HTR-8/SVneo (cell line): ENCODE measurements at regions not wholly inside any gene's neighbourhood (a gene's known extent, or its start where the extent isn't known, plus 50 kb on each side); places are given as distances from the start of the nearest gene placed in this dataset.
A peak's percentile ranks its signal among the peaks of the same experiment; 100 is the strongest.
"Not testable (repeated sequence)": the region's sequence is repeated elsewhere in the genome, so short reads cannot be mapped to it uniquely, and the experiment has no call there.

Source experiments
- DNase-seq: peaks from one replicate; pipeline ENCODE4 v3.0.0; 2011; ENCODE audit warnings: low spot score, mixed read lengths; ENCODE audit not compliant: insufficient read length
- FAIRE-seq: peaks from 2 replicates; lab custom pipeline; 2011; peaks lifted over from hg19 to GRCh38; lab: Jason Lieb, UNC

- FAIRE-seq (no peak), DNase-seq (no peak)
Observed at GRCh38 chr5:67900514-67900913, 315.0 kb upstream of the PIK3R1 start.

GRCh38 chr5:67897980-67898379 is 317.6 kb upstream of the PIK3R1 start:
- no peak for DNase-seq
- FAIRE-seq, result no peak

GRCh38 chr5:67897431-67897830 is 318.1 kb upstream of the PIK3R1 start:
- FAIRE-seq (no peak), DNase-seq (no peak)

GRCh38 chr5:67896930-67897313 is 318.6 kb upstream of the PIK3R1 start:
- no peak for FAIRE-seq
- DNase-seq, result no peak

- FAIRE-seq, result no peak
Observed at GRCh38 chr5:67896311-67896929, 319.1 kb upstream of the PIK3R1 start.

GRCh38 chr5:67889870-67890269 is 325.7 kb upstream of the PIK3R1 start:
- FAIRE-seq, DNase-seq: not testable (repeated sequence)

More at GRCh38 chr5:67896311-67896929, 319.1 kb upstream of the PIK3R1 start:
- DNase-seq, result no peak

GRCh38 chr5:67887748-67888161 is 327.8 kb upstream of the PIK3R1 start:
- FAIRE-seq (no peak), DNase-seq (no peak)

GRCh38 chr5:67886761-67887160 is 328.8 kb upstream of the PIK3R1 start:
- FAIRE-seq (no peak), DNase-seq (no peak)

- FAIRE-seq, result no peak
- DNase-seq, result no peak
Observed at GRCh38 chr5:67880876-67881275, 334.7 kb upstream of the PIK3R1 start.

- no peak for FAIRE-seq
- no peak for DNase-seq
Observed at GRCh38 chr5:67880511-67880805, 335.1 kb upstream of the PIK3R1 start.

- no peak for DNase-seq
- no peak for FAIRE-seq
Observed at GRCh38 chr5:67879620-67880510, 335.7 kb upstream of the PIK3R1 start.

- DNase-seq (no peak), FAIRE-seq (no peak)
Observed at GRCh38 chr5:67878933-67879332, 336.6 kb upstream of the PIK3R1 start.

- no peak for DNase-seq
- FAIRE-seq, result no peak
Observed at GRCh38 chr5:67876371-67876770, 339.2 kb upstream of the PIK3R1 start.

- DNase-seq (no peak), FAIRE-seq (no peak)
Observed at GRCh38 chr5:67875601-67876000, 340.0 kb upstream of the PIK3R1 start.

GRCh38 chr5:67873935-67874334 is 341.6 kb upstream of the PIK3R1 start:
- no peak for DNase-seq

GRCh38 chr5:67870662-67871061 is 344.9 kb upstream of the PIK3R1 start:
- no peak for DNase-seq
- FAIRE-seq, result no peak

More at GRCh38 chr5:67873935-67874334, 341.6 kb upstream of the PIK3R1 start:
- no peak for FAIRE-seq

- not testable (repeated sequence) for DNase-seq, FAIRE-seq
Observed at GRCh38 chr5:67864335-67864734, 351.2 kb upstream of the PIK3R1 start.

- FAIRE-seq (no peak), DNase-seq (no peak)
Observed at GRCh38 chr5:67858471-67859031, 357.0 kb upstream of the PIK3R1 start.

GRCh38 chr5:67857502-67857901 is 358.1 kb upstream of the PIK3R1 start:
- DNase-seq, result no peak
- peak; percentile 26 for FAIRE-seq

- FAIRE-seq, result no peak
- no peak for DNase-seq
Observed at GRCh38 chr5:67855523-67855922, 360.0 kb upstream of the PIK3R1 start.

- DNase-seq, FAIRE-seq: not testable (repeated sequence)
Observed at GRCh38 chr5:67850906-67851305, 364.6 kb upstream of the PIK3R1 start.
